ENCODE measurements at regions not wholly inside any gene's neighbourhood (a gene's known extent, or its start where the extent isn't known, plus 50 kb on each side); places are given as distances from the start of the nearest gene placed in this dataset.

GRCh38 chr13:106755542-106755941 lies 187.6 kb upstream of the ARGLU1 start:
- TF ChIP-seq CTCF (IDR thresholded peaks at IDR 0.05; ENCODE audit: insufficient read depth in 1 of 2, low read depth in 1 of 2, low read length in 1 of 2, severe bottlenecking in 1 of 2, unreplicated experiment in 1 of 2) = no peak
- H3K4me3 Mint-ChIP-seq (ENCODE audit: unreplicated experiment) = no peak overlapping the region
- no peak overlapping the region for H3K27ac Mint-ChIP-seq (ENCODE audit: unreplicated experiment)
- no peak overlapping the region for H3K4me3 ChIP-seq (ENCODE audit: low read depth, low read length)
- 0 out of 2 replicates have a peak, but pooled peaks cover 3% of the 10 kb centered on the region for H3K9me3 ChIP-seq
- DNase-seq = no peak
- intact Hi-C loops (cut with micrococcal nuclease; ENCODE audit: unreplicated experiment) = no loop called here
- no TSS peak for BruUV-seq (replicated peaks)
- no peaks in the 10 kb centered on the region; the same call in 1 of the 2 replicates for H3K27me3 ChIP-seq (replicated peaks; ENCODE audit: control insufficient read depth, insufficient read depth, low read length)
- H3K9me3 Mint-ChIP-seq (ENCODE audit: unreplicated experiment) = peaks cover 13% of the 10 kb centered on the region
- H3K4me1 ChIP-seq = peaks cover 7% of the 10 kb centered on the region
- no peaks in the 10 kb centered on the region for H3K36me3 Mint-ChIP-seq (ENCODE audit: insufficient read depth, unreplicated experiment)
- no peaks in the 10 kb centered on the region for H3K36me3 ChIP-seq (ENCODE audit: control insufficient read depth, insufficient read depth, low read length)
- no peaks in the 10 kb centered on the region for H3K27me3 Mint-ChIP-seq (ENCODE audit: insufficient read depth, unreplicated experiment)
- H3K4me1 Mint-ChIP-seq (ENCODE audit: low read depth, unreplicated experiment) = peaks cover 16% of the 10 kb centered on the region
- POLR2A ChIA-PET = no interaction called here
- CTCF ChIA-PET = no interaction called here

GRCh38 chr13:106753251-106753650 lies 185.3 kb upstream of the ARGLU1 start:
- peaks cover 22% of the 10 kb centered on the region for H3K4me1 Mint-ChIP-seq (ENCODE audit: low read depth, unreplicated experiment)
- H3K27ac Mint-ChIP-seq (ENCODE audit: unreplicated experiment) = no peak overlapping the region
- H3K9me3 Mint-ChIP-seq (ENCODE audit: unreplicated experiment) = peaks cover 13% of the 10 kb centered on the region
- H3K27me3 Mint-ChIP-seq (ENCODE audit: insufficient read depth, unreplicated experiment) = no peaks in the 10 kb centered on the region
- DNase-seq = no peak
- no peaks in the 10 kb centered on the region for H3K36me3 ChIP-seq (ENCODE audit: control insufficient read depth, insufficient read depth, low read length)
- no peak for TF ChIP-seq CTCF (IDR thresholded peaks at IDR 0.05; ENCODE audit: insufficient read depth in 1 of 2, low read depth in 1 of 2, low read length in 1 of 2, severe bottlenecking in 1 of 2, unreplicated experiment in 1 of 2)
- H3K9me3 ChIP-seq = 0 out of 2 replicates have a peak, but pooled peaks cover 3% of the 10 kb centered on the region
- no peak overlapping the region for H3K4me3 Mint-ChIP-seq (ENCODE audit: unreplicated experiment)
- peaks cover 18% of the 10 kb centered on the region for H3K4me1 ChIP-seq
- intact Hi-C loops (cut with micrococcal nuclease; ENCODE audit: unreplicated experiment) = no loop called here
- no peaks in the 10 kb centered on the region for H3K27me3 ChIP-seq (replicated peaks; ENCODE audit: control insufficient read depth, insufficient read depth, low read length)
- no peak overlapping the region for H3K4me3 ChIP-seq (ENCODE audit: low read depth, low read length)
- BruUV-seq (replicated peaks) = no TSS peak
- CTCF ChIA-PET = no interaction called here
- POLR2A ChIA-PET = no interaction called here
- H3K36me3 Mint-ChIP-seq (ENCODE audit: insufficient read depth, unreplicated experiment) = no peaks in the 10 kb centered on the region

GRCh38 chr13:106752584-106753170 lies 184.7 kb upstream of the ARGLU1 start:
- ChIA-PET CTCF (no interaction called here), POLR2A (no interaction called here)
- Mint-ChIP-seq H3K36me3 (ENCODE audit: insufficient read depth, unreplicated experiment) (no peaks in the 10 kb centered on the region), H3K9me3 (ENCODE audit: unreplicated experiment) (peaks cover 14% of the 10 kb centered on the region), H3K4me1 (ENCODE audit: low read depth, unreplicated experiment) (peaks cover 22% of the 10 kb centered on the region), H3K4me3 (ENCODE audit: unreplicated experiment) (no peak overlapping the region), H3K27ac (ENCODE audit: unreplicated experiment) (no peak overlapping the region), H3K27me3 (ENCODE audit: insufficient read depth, unreplicated experiment) (no peaks in the 10 kb centered on the region)
- BruUV-seq (replicated peaks) = no TSS peak
- H3K9me3 ChIP-seq = 0 out of 2 replicates have a peak, but pooled peaks cover 3% of the 10 kb centered on the region
- H3K36me3 ChIP-seq (ENCODE audit: control insufficient read depth, insufficient read depth, low read length) = no peaks in the 10 kb centered on the region
- intact Hi-C loops (cut with micrococcal nuclease; ENCODE audit: unreplicated experiment) = no loop called here
- H3K4me3 ChIP-seq (ENCODE audit: low read depth, low read length) = no peak overlapping the region
- DNase-seq = no peak
- TF ChIP-seq CTCF (IDR thresholded peaks at IDR 0.05; ENCODE audit: insufficient read depth in 1 of 2, low read depth in 1 of 2, low read length in 1 of 2, severe bottlenecking in 1 of 2, unreplicated experiment in 1 of 2) = no peak
- peaks cover 18% of the 10 kb centered on the region for H3K4me1 ChIP-seq
- no peaks in the 10 kb centered on the region for H3K27me3 ChIP-seq (replicated peaks; ENCODE audit: control insufficient read depth, insufficient read depth, low read length)
